ENCODE measurements at regions not wholly inside any gene's neighbourhood (a gene's known extent, or its start where the extent isn't known, plus 50 kb on each side); places are given as distances from the start of the nearest gene placed in this dataset.

DNA sequence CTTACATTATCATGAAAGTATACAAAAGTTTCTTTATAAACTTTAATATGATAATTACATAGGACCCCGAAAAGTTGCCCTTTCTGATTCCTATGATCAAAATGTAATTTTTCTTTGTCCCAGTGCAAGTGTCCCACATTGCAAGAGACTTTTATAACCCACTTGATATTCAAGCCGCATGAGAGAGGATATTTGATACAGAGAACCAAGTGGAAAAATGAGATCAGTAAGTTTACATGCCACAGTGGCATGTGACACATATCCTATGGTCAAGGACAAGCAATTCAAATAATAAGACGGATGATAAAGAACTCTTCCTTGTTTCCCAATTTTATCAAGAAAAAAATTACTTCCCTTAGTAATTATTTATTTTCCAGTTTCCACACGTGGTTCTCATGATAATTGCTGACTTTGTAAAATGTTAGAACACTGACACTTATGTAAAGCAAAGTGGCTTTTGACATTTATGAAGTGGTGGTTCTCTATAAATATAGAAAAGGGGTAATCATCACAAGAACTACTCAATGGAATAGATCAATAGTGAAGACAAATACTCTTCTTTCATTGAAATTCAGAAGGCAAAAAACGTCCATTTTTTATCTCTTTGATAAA, 273.7 kb upstream of the NOCT start:
- TF ChIP-seq TAF1 (IDR thresholded peaks at IDR 0.05; ENCODE audit: low read depth): no peak
- no peak for TF ChIP-seq TEAD4 (IDR thresholded peaks at IDR 0.05)
- no peak for TF ChIP-seq EGR1 (IDR thresholded peaks at IDR 0.05)
- TF ChIP-seq, protein P1, sequence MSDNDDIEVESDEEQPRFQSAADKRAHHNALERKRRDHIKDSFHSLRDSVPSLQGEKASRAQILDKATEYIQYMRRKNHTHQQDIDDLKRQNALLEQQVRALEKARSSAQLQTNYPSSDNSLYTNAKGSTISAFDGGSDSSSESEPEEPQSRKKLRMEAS (IDR thresholded peaks at IDR 0.05): no peak
- no peak for TF ChIP-seq TCF12 (IDR thresholded peaks at IDR 0.05; ENCODE audit: low read depth)
- no peak for TF ChIP-seq EP300 (IDR thresholded peaks at IDR 0.05; ENCODE audit: borderline replicate concordance)
- TF ChIP-seq, protein P2, sequence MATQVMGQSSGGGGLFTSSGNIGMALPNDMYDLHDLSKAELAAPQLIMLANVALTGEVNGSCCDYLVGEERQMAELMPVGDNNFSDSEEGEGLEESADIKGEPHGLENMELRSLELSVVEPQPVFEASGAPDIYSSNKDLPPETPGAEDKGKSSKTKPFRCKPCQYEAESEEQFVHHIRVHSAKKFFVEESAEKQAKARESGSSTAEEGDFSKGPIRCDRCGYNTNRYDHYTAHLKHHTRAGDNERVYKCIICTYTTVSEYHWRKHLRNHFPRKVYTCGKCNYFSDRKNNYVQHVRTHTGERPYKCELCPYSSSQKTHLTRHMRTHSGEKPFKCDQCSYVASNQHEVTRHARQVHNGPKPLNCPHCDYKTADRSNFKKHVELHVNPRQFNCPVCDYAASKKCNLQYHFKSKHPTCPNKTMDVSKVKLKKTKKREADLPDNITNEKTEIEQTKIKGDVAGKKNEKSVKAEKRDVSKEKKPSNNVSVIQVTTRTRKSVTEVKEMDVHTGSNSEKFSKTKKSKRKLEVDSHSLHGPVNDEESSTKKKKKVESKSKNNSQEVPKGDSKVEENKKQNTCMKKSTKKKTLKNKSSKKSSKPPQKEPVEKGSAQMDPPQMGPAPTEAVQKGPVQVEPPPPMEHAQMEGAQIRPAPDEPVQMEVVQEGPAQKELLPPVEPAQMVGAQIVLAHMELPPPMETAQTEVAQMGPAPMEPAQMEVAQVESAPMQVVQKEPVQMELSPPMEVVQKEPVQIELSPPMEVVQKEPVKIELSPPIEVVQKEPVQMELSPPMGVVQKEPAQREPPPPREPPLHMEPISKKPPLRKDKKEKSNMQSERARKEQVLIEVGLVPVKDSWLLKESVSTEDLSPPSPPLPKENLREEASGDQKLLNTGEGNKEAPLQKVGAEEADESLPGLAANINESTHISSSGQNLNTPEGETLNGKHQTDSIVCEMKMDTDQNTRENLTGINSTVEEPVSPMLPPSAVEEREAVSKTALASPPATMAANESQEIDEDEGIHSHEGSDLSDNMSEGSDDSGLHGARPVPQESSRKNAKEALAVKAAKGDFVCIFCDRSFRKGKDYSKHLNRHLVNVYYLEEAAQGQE (IDR thresholded peaks at IDR 0.05; ENCODE audit: low read depth): no peak
- TF ChIP-seq RAD21 (IDR thresholded peaks at IDR 0.05; ENCODE audit: low read depth): no peak
- TF ChIP-seq CEBPB (IDR thresholded peaks at IDR 0.05): no peak

Measured in Ishikawa (cell line).